Activated CD4-positive, alpha-beta T cell treated with anti-CD3 and anti-CD28 coated beads for 36 hours (primary cell): ENCODE measurements at regions not wholly inside any gene's neighbourhood (a gene's known extent, or its start where the extent isn't known, plus 50 kb on each side); places are given as distances from the start of the nearest gene placed in this dataset.

Experiments
- ATAC-seq: fragments of 200-7000 bp; cut with Tn5 transposase; one replicate; pipeline ENCODE4 v1.10.0; 2021; ENCODE audit warnings: mild to moderate bottlenecking, moderate library complexity
- CTCF ChIA-PET: fragments of 350-600 bp; sonication (Branson Sonifier 250); formaldehyde crosslinking; loops from one replicate; lab custom pipeline; 2021; ENCODE audit warnings: antibody characterized with exemption; lab: Charles Lee
- POLR2A ChIA-PET: fragments of 350-600 bp; sonication (Branson Sonifier 250); formaldehyde crosslinking; loops from one replicate; lab custom pipeline; 2021; ENCODE audit warnings: antibody characterized with exemption, inconsistent platforms; lab: Charles Lee
- DNase-seq: peaks from one replicate; pipeline ENCODE4 v3.0.0-alpha.2; 2020
- H3K27ac Mint-ChIP-seq: one replicate; pipeline ENCODE4 v1.8.0; 2021; ENCODE audit warnings: mixed read lengths
- H3K27me3 Mint-ChIP-seq: one replicate; pipeline ENCODE4 v1.8.0; 2021; ENCODE audit warnings: mixed read lengths
- H3K36me3 Mint-ChIP-seq: one replicate; pipeline ENCODE4 v1.8.0; 2021; ENCODE audit warnings: low read depth, mixed read lengths
- H3K4me1 Mint-ChIP-seq: one replicate; pipeline ENCODE4 v1.8.0; 2021; ENCODE audit warnings: mixed read lengths
- H3K4me3 Mint-ChIP-seq: one replicate; pipeline ENCODE4 v1.8.0; 2021; ENCODE audit warnings: mild to moderate bottlenecking, moderate library complexity, mixed read lengths
- H3K9me3 Mint-ChIP-seq: one replicate; pipeline ENCODE4 v1.8.0; 2021; ENCODE audit warnings: low read depth, mixed read lengths
- intact Hi-C, 2 experiments: fragments of 100-400 bp; cut with DNase I in 1 of 2; cut with micrococcal nuclease in 1 of 2; formaldehyde crosslinking; loops; one replicate each; pipeline versions ENCODE4 v1.14.2 to v1.15.1; 2022 to 2024; cut with DNase I, micrococcal nuclease

DNA sequence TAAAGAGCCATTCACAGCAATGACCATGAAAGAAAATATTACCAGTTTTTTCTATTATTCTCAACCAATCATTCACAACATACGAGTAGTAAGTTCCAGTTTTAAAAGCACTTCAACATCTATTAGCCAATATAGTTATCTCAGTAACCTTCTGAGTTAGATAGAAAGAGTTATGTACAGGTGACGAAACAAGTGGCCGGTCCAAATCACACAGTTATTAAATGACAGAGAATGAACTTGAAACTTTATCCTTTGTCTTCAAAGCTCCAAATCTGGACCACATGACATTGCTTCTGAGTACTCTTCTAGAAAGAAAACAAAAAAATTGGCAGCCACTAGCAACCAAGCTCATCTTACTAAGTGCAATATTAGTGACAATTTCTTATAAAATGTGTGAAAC lies 393.8 kb downstream of the OMA1 start:
- CTCF ChIA-PET = no interaction called here
- no peaks in the 10 kb centered on the region for H3K36me3 Mint-ChIP-seq

DNA sequence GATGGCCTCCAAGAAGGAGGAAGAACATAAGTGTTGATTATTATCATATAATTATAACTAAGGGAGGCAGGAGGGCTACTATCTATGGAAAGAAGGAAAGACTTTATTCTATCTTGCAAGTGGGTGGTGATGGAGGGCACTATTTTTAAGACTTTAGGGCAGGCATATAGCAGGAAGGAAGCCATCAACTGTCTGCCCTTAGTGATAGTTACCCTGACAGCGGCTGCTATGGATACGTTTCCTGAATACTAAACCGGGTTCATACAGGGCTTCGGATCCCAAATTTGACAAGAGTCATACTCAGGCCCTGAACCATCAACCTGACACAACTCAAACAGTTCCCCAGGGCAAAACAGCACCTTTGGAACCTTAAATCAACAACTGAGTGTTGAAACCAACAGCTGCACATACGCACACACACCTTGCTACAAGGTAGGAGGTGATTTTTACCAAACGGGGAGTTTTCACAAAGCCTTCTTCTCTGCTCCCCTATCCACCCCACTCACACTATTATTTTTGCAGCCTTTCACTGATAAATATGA lies 397.2 kb downstream of the OMA1 start:
- Mint-ChIP-seq H3K27me3 (no peaks in the 10 kb centered on the region), H3K36me3 (no peaks in the 10 kb centered on the region), H3K4me3 (no peak overlapping the region), H3K4me1 (no peaks in the 10 kb centered on the region), H3K9me3 (no peaks in the 10 kb centered on the region), H3K27ac (no peak overlapping the region)
- no peak for ATAC-seq
- CTCF ChIA-PET = no interaction called here
- DNase-seq = no peak
- POLR2A ChIA-PET = no interaction called here
- intact Hi-C loops = no loop called here

More for the DNA sequence above, 393.8 kb downstream of the OMA1 start:
- Mint-ChIP-seq H3K27ac (no peak overlapping the region), H3K27me3 (no peaks in the 10 kb centered on the region), H3K4me1 (no peaks in the 10 kb centered on the region), H3K4me3 (no peak overlapping the region), H3K9me3 (no peaks in the 10 kb centered on the region)
- POLR2A ChIA-PET = no interaction called here
- intact Hi-C loops = no loop called here
- ATAC-seq (no peak), DNase-seq (no peak)

- Mint-ChIP-seq H3K4me1 (no peaks in the 10 kb centered on the region), H3K27me3 (no peaks in the 10 kb centered on the region), H3K4me3 (no peak overlapping the region), H3K27ac (no peak overlapping the region), H3K9me3 (peaks cover 2% of the 10 kb centered on the region), H3K36me3 (no peaks in the 10 kb centered on the region)
- CTCF ChIA-PET = no interaction called here
- no peak for DNase-seq
- no peak for ATAC-seq
- POLR2A ChIA-PET = no interaction called here
- intact Hi-C loops = no loop called here
Observed at GRCh38 chr1:58144698-58145270, 401.7 kb downstream of the OMA1 start.

GRCh38 chr1:58143972-58144697 lies 402.4 kb downstream of the OMA1 start:
- CTCF ChIA-PET = interaction anchor here (0.8 kb wide), 1 partner anchor 15 kb away, joined by 3 read pairs; no protein-coding TSS in a partner anchor
- DNase-seq (no peak), ATAC-seq (no peak)
- Mint-ChIP-seq H3K36me3 (no peaks in the 10 kb centered on the region), H3K9me3 (peaks cover 3% of the 10 kb centered on the region), H3K4me3 (no peak overlapping the region), H3K4me1 (no peaks in the 10 kb centered on the region), H3K27me3 (no peaks in the 10 kb centered on the region), H3K27ac (no peak overlapping the region)
- POLR2A ChIA-PET = no interaction called here
- intact Hi-C loops = no loop called here

- DNase-seq (no peak), ATAC-seq (no peak)
- Mint-ChIP-seq H3K27ac (no peak overlapping the region), H3K36me3 (no peaks in the 10 kb centered on the region), H3K9me3 (peaks cover 10% of the 10 kb centered on the region), H3K27me3 (no peaks in the 10 kb centered on the region), H3K4me1 (peaks cover 2% of the 10 kb centered on the region), H3K4me3 (no peak overlapping the region)
- POLR2A ChIA-PET = no interaction called here
- intact Hi-C loops = no loop called here
- CTCF ChIA-PET = interaction anchor here (0.9 kb wide), 1 partner anchor 9 kb away, joined by 4 read pairs; no protein-coding TSS in a partner anchor
Observed at GRCh38 chr1:58136387-58136786, 410.1 kb downstream of the OMA1 start.

DNA sequence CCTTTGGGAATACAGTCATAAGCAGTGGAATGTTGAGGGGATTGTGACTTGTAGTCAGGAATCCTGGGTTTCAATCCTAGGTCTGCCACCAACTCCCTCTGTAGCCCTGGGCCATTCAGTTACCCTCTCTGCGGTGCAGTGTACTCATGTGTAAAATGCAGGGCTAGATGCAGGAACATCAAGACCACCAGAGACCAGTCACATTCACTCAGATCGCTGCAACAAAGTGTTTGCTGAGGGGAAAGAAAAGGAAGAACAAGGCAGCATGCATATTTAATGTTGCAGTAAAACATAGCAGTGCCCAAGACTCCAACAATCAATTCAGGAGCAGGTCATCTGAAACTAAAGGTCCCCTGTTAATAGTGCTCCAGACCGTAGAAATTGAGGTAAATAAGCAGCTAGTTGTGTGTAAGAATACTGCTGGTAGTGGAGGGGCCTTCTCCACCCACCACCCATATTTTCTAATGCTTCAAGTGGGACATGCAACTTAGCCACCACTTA lies 410.7 kb downstream of the OMA1 start:
- CTCF ChIA-PET = interaction anchor here (0.9 kb wide), 1 partner anchor 10 kb away, joined by 4 read pairs; no protein-coding TSS in a partner anchor
- intact Hi-C loops = no loop called here
- POLR2A ChIA-PET = no interaction called here
- Mint-ChIP-seq H3K4me3 (no peak overlapping the region), H3K27me3 (no peaks in the 10 kb centered on the region), H3K4me1 (peaks cover 2% of the 10 kb centered on the region), H3K9me3 (peaks cover 10% of the 10 kb centered on the region), H3K36me3 (no peaks in the 10 kb centered on the region), H3K27ac (no peak overlapping the region)
- DNase-seq = no peak
- no peak for ATAC-seq

GRCh38 chr1:58133562-58133961 lies 413.0 kb downstream of the OMA1 start:
- H3K4me3 Mint-ChIP-seq = no peak overlapping the region
- intact Hi-C loops = no loop called here

DNA sequence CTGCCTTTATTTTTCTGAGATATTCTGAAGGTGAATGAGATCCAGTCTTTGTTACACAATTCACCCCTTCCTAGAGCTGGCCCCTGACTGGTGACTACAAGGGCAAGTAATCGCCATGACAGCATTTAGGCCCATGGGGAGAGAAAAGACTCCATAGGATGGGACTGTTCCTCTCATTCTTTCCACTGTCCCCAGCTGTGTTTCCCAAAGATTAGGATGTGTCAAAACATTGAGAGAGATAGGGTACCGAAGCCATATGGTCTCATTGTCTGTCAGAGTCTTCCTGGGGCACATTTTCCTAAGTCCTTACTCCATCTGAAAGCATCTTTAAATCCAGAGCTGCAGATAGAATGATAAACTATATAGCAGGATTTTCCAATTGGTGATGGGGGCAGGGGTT lies 423.5 kb downstream of the OMA1 start:
- no peak overlapping the region for H3K4me3 Mint-ChIP-seq
- intact Hi-C loops = no loop called here
- H3K27ac Mint-ChIP-seq = no peak overlapping the region
- no peaks in the 10 kb centered on the region for H3K36me3 Mint-ChIP-seq
- no peaks in the 10 kb centered on the region for H3K9me3 Mint-ChIP-seq
- ATAC-seq (no peak), DNase-seq (no peak)
- H3K4me1 Mint-ChIP-seq = no peaks in the 10 kb centered on the region
- H3K27me3 Mint-ChIP-seq = no peaks in the 10 kb centered on the region
- CTCF ChIA-PET = interaction anchor here (0.6 kb wide), 1 partner anchor 10 kb away, joined by 3 read pairs; no protein-coding TSS in a partner anchor
- POLR2A ChIA-PET = no interaction called here

More at GRCh38 chr1:58133562-58133961, 413.0 kb downstream of the OMA1 start:
- no peak overlapping the region for H3K27ac Mint-ChIP-seq
- no peaks in the 10 kb centered on the region for H3K36me3 Mint-ChIP-seq
- ATAC-seq (no peak), DNase-seq (no peak)
- peaks cover 2% of the 10 kb centered on the region for H3K4me1 Mint-ChIP-seq
- CTCF ChIA-PET = interaction anchor here (1.1 kb wide), 1 partner anchor 8 kb away, joined by 3 read pairs; no protein-coding TSS in a partner anchor
- peaks cover 5% of the 10 kb centered on the region for H3K9me3 Mint-ChIP-seq
- POLR2A ChIA-PET = no interaction called here
- no peaks in the 10 kb centered on the region for H3K27me3 Mint-ChIP-seq

DNA sequence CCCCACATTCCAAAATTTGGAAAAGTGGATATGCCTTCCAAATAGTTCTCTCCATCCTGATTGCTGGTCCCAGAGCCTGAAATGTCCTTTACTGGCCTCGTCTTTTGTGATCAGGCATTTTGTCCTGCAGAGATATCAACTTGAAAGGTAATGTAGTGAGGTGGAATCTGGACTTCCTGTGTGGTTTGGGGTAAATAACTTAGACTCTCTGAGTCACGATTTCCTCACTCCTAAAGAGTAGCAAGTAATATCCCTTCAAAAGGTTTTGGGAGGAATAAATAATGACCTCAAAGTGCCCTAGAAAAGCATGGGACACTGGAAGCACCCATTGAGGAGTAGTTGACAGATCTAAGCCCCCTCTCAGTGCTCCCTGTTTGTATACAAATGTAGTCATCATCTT lies 426.6 kb downstream of the OMA1 start:
- no peak for ATAC-seq
- Mint-ChIP-seq H3K27ac (no peak overlapping the region), H3K4me1 (no peaks in the 10 kb centered on the region), H3K27me3 (no peaks in the 10 kb centered on the region), H3K36me3 (no peaks in the 10 kb centered on the region), H3K9me3 (no peaks in the 10 kb centered on the region), H3K4me3 (no peak overlapping the region)
- intact Hi-C loops = no loop called here
- POLR2A ChIA-PET = no interaction called here
- no peak for DNase-seq
- CTCF ChIA-PET = no interaction called here

- ChIA-PET POLR2A (no interaction called here), CTCF (no interaction called here)
- Mint-ChIP-seq H3K36me3 (no peaks in the 10 kb centered on the region), H3K9me3 (peaks cover 6% of the 10 kb centered on the region), H3K27ac (no peak overlapping the region), H3K27me3 (peaks cover 2% of the 10 kb centered on the region), H3K4me3 (no peak overlapping the region), H3K4me1 (no peaks in the 10 kb centered on the region)
- intact Hi-C loops = no loop called here
- ATAC-seq = no peak
- DNase-seq = no peak
Observed at GRCh38 chr1:58116284-58116683, 430.2 kb downstream of the OMA1 start.

DNA sequence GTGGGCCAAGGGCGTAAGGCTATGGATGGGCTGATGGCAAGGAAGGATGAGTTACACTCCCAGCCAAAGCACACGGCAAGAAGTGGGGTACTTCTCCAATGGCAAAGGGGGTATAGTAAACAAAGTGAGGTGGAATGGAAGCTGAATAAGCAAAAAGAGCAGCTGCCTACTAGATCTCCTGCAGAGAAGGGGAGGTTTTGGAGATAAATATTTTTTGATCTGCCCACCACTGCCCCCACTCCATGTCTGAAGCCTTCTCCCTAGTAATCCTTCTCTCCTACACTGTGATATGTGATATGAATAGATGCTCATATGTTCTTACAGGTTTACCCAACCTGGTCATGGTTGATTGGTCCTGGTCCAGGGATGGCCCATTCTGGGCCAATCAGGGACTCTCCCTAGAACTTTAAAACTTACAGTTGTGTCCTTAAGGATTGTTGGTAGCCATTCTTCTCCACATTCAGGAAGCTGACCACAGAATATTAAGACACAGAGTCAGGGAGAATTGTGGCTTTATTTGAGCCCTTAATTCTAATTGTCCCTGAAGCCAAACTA lies 436.8 kb downstream of the OMA1 start:
- ChIA-PET POLR2A (no interaction called here), CTCF (no interaction called here)
- Mint-ChIP-seq H3K27me3 (peaks cover 2% of the 10 kb centered on the region), H3K4me3 (no peak overlapping the region), H3K4me1 (no peaks in the 10 kb centered on the region), H3K36me3 (no peaks in the 10 kb centered on the region), H3K9me3 (peaks cover 6% of the 10 kb centered on the region), H3K27ac (no peak overlapping the region)
- intact Hi-C loops = no loop called here
- ATAC-seq (no peak), DNase-seq (no peak)
